ENCODE measurements at regions not wholly inside any gene's neighbourhood (a gene's known extent, or its start where the extent isn't known, plus 50 kb on each side); places are given as distances from the start of the nearest gene placed in this dataset.

DNA sequence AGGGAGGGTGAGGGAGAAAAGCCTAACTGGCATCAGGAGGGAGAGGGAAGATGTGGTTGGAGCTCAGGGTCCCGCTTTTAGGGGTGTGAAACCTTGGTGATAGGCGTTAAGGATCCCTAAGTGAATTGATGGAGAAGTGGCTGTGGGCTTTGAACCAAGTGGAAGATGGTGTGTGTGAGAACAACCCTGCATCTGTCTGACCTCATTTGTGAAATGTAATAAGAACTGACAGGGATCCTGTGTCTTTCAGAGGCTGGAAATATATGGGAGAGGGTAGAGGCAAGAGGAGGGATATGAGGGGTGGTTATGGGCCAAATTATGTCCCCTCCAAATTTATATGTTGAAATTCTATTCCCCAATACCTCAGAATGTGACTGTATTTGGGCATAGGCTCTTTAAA lies 63.8 kb upstream of the NRXN3 start:
- H4K8ac ChIP-seq (ENCODE audit: low read depth, low read length), result no peak overlapping the region
- H3K27ac ChIP-seq (ENCODE audit: low read depth, low read length), result no peak overlapping the region
- no peak overlapping the region for H3K18ac ChIP-seq (ENCODE audit: low read length)
- no peaks in the 10 kb centered on the region for H3K79me1 ChIP-seq (ENCODE audit: low read length)
- no peak overlapping the region for H3K9ac ChIP-seq (ENCODE audit: low read length)
- H2BK120ac ChIP-seq (ENCODE audit: low read depth, low read length), result no peak overlapping the region
- H3K4ac ChIP-seq (ENCODE audit: low read depth, low read length), result no peak overlapping the region
- H3K36me3 ChIP-seq (ENCODE audit: control insufficient read depth, insufficient read depth, low read length), result no peaks in the 10 kb centered on the region
- no peaks in the 10 kb centered on the region for H3K27me3 ChIP-seq (ENCODE audit: insufficient read depth, low read length, poor library complexity)
- no peak overlapping the region for H3K4me2 ChIP-seq (ENCODE audit: low read length)
- H3K56ac ChIP-seq (ENCODE audit: low read length), result no peak overlapping the region
- H2BK15ac ChIP-seq (replicated peaks; ENCODE audit: low read depth), result no peak overlapping the region
- WGBS (ENCODE audit: extremely low coverage, insufficient coverage, low lambda C conversion rate), result no CpG with 5 or more reads among the region's 2 CpGs
- H3K23ac ChIP-seq (ENCODE audit: low read length), result no peak overlapping the region
- H2AK5ac ChIP-seq (ENCODE audit: low read length), result no peak overlapping the region
- no peaks in the 10 kb centered on the region for H3K79me2 ChIP-seq (ENCODE audit: control insufficient read depth, insufficient read depth, low read length)
- H3K4me3 ChIP-seq (ENCODE audit: low read length), result no peak overlapping the region
- H4K5ac ChIP-seq (ENCODE audit: low read length), result no peak overlapping the region
- H2BK5ac ChIP-seq (ENCODE audit: low read length), result no peak overlapping the region
- no peak for DNase-seq
- no peaks in the 10 kb centered on the region for H3K4me1 ChIP-seq (ENCODE audit: control insufficient read depth, low read depth, low read length)

DNA sequence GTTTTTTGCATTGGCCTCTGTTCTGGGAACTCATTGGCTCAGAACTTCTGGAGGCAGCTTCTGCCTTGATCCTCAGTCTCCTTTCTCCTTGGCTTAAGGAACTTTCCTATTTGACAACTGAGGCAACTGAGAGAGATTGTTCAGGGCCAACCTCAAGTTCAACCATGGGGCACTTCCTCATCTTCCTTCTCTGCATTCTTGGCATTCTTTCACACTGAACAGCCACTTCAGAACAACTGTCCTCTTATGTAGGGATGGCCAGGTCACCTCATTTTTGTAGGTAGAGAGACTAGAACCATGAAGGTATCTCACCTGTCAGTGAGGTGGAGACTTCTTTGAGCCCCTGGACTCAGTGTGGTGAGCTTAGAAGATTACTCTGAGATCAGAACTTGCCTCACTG lies 63.0 kb upstream of the NRXN3 start:
- Histone ChIP-seq H4K5ac (ENCODE audit: low read length) (no peak overlapping the region), H2BK15ac (replicated peaks; ENCODE audit: low read depth) (no peak overlapping the region), H3K4me1 (ENCODE audit: control insufficient read depth, low read depth, low read length) (no peaks in the 10 kb centered on the region), H3K79me2 (ENCODE audit: control insufficient read depth, insufficient read depth, low read length) (no peaks in the 10 kb centered on the region), H3K56ac (ENCODE audit: low read length) (no peak overlapping the region), H3K9ac (ENCODE audit: low read length) (no peak overlapping the region), H2BK120ac (ENCODE audit: low read depth, low read length) (no peak overlapping the region), H4K8ac (ENCODE audit: low read depth, low read length) (no peak overlapping the region), H3K4ac (ENCODE audit: low read depth, low read length) (no peak overlapping the region), H2BK5ac (ENCODE audit: low read length) (no peak overlapping the region), H3K79me1 (ENCODE audit: low read length) (no peaks in the 10 kb centered on the region), H3K18ac (ENCODE audit: low read length) (no peak overlapping the region), H3K27ac (ENCODE audit: low read depth, low read length) (no peak overlapping the region), H3K36me3 (ENCODE audit: control insufficient read depth, insufficient read depth, low read length) (no peaks in the 10 kb centered on the region), H3K4me3 (ENCODE audit: low read length) (no peak overlapping the region), H3K4me2 (ENCODE audit: low read length) (no peak overlapping the region), H3K23ac (ENCODE audit: low read length) (no peak overlapping the region), H2AK5ac (ENCODE audit: low read length) (no peak overlapping the region), H3K27me3 (ENCODE audit: insufficient read depth, low read length, poor library complexity) (no peaks in the 10 kb centered on the region)
- peak; percentile 31 for DNase-seq

DNA sequence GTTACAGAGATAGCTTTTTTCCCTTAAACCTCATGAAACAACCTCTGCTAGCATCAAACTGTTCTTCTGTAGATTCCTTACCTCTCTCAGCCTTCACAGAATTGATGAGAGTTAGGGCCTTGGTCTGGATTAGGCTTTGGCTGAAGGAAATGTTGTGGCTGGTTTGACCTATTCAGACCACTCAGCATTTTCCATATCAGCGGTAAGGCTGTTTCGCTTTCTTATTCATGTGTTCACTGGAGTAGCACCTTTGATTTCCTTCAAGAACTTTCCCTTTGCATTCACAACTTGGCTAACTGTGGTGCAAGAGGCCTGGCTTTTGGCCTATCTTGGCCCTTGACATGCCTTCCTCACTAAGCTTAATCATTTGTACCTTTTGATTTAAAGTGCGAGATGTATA lies 50.7 kb upstream of the NRXN3 start:
- Histone ChIP-seq H3K27ac (ENCODE audit: low read depth, low read length) (no peak overlapping the region), H3K4me3 (ENCODE audit: low read length) (no peak overlapping the region), H3K4me1 (ENCODE audit: control insufficient read depth, low read depth, low read length) (no peaks in the 10 kb centered on the region), H3K27me3 (ENCODE audit: insufficient read depth, low read length, poor library complexity) (no peaks in the 10 kb centered on the region), H3K79me2 (ENCODE audit: control insufficient read depth, insufficient read depth, low read length) (no peaks in the 10 kb centered on the region), H3K18ac (ENCODE audit: low read length) (no peak overlapping the region), H3K4ac (ENCODE audit: low read depth, low read length) (no peak overlapping the region), H3K9ac (ENCODE audit: low read length) (no peak overlapping the region), H3K56ac (ENCODE audit: low read length) (no peak overlapping the region), H2BK15ac (replicated peaks; ENCODE audit: low read depth) (no peak overlapping the region), H3K79me1 (ENCODE audit: low read length) (no peaks in the 10 kb centered on the region), H4K8ac (ENCODE audit: low read depth, low read length) (no peak overlapping the region), H2BK5ac (ENCODE audit: low read length) (no peak overlapping the region), H3K23ac (ENCODE audit: low read length) (no peak overlapping the region), H3K4me2 (ENCODE audit: low read length) (no peak overlapping the region), H2AK5ac (ENCODE audit: low read length) (no peak overlapping the region), H3K36me3 (ENCODE audit: control insufficient read depth, insufficient read depth, low read length) (no peaks in the 10 kb centered on the region), H2BK120ac (ENCODE audit: low read depth, low read length) (no peak overlapping the region), H4K5ac (ENCODE audit: low read length) (no peak overlapping the region)
- DNase-seq, result no peak
- no CpG with 5 or more reads among the region's 3 CpGs for WGBS (ENCODE audit: extremely low coverage, insufficient coverage, low lambda C conversion rate)

Measured in mesendoderm (in vitro differentiated cells).